Hippocampal formation (tissue), 2 donors: ENCODE measurements at regions not wholly inside any gene's neighbourhood (a gene's known extent, or its start where the extent isn't known, plus 50 kb on each side); places are given as distances from the start of the nearest gene placed in this dataset.
A peak's percentile ranks its signal among the peaks of the same experiment; 100 is the strongest.

Experiments used
- DNase-seq, 2 donors: peaks; one replicate each; lab custom pipeline; 2025; lab: John Stamatoyannopoulos, UW

DNA sequence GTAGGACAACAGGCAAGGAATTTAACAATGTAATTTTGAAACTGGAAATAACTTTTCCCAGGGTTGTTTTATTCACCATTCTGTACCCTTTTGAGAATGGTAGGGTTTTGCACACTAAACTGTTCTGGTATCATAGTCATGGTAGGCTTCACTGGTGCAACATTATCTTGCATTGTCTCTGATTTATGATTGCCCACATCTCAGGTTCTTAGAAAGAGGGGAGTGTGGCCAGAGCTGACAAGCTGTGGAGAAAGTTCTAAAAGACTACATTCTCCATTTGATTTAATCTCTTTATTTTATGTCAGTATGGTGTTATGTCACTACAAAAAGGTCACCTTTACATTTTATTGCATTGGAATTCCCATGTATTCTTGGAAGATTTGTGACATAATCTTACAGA, 447.3 kb downstream of the GRIA2 start:
- no peak for DNase-seq

DNA sequence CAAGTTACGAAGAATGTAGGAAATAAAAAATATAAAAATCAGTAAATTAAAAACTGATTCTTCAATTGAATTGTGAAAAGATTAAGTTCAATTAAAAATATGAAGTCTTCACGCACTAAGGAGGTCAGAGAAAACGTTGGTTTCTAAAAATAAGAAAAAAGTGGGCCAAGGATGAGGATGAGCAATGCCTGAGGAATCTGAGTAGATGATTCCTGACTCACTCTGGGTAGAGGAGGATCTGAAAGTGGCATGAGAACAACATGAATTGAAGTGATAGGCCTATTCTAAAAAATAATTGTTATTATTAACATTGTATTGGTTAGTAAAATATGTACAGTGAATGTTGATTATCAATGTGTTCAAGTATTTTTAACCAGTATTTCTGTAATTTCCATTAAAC, 444.2 kb downstream of the GRIA2 start:
- no peak for DNase-seq

DNA sequence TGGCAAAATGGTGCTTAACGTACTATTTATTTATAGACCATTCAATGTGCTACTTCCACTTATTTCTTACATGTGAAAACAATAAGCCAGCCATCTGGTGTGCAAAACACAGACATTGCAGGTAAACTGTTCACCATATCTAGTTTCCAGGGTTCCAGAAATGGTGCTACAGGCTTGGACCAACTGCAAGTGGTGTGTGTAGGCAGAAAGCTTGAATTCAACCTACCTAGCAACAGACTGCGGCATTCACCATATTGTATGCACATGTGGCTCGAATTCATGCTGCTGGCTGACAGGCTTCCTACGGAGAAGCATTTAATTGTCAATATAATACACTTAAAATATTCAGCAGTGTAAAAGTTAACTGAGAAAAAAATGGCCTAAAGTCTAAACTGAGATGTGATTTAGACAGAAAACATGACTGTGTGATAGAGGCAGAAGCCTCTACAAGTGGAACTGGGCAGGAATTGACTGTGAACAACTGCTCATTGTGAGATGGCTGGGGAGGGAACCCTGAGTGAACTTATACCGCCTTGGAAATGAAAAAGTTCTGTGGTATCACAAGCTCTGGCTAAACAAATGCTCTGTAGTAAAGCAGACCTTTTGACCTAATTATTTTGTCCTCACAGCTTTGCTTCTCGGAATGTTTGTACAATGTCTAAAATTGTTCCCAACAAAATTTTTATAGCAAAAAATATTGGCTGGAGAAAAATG, 434.7 kb downstream of the GRIA2 start:
- DNase-seq: peak; percentile 3 to 73

DNA sequence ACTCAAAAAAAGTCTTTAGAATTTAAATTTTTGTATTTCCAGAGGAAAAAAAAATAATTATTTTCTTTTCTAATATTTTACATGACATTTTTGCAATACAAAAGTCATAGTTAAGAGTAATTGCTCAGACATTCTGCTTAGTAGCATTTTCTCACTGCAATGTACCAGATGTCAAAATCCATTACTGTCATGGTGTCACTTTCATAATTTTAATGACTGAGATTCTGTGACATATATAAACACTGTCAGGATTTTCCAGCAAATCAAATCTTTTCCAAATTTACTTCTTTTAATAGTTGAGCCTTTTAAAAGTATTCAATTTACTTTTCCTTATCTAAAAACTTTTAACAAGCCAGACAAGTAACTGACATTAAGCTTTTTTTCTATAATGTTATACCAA, 422.7 kb downstream of the GRIA2 start:
- DNase-seq: no peak

DNA sequence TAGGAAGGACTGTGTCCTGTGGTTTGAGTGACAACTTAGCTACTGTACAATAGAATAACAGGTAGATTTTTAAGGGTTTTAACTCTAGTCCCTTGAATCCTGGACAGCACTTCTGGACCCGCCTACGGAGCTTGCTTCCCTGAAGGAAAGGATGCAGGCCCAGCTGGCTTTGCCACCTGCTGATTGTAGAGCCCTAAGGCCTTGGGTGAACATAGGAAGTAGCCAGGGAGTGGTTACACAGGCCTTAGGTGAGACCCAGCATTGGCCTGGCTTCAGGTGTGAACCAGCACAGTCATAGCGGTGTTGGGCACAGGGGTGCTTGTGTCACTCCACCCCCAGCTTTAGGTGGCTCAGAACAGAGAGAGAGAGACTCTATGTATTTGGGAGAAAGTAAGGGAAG, 413.5 kb downstream of the GRIA2 start:
- no peak for DNase-seq

DNA sequence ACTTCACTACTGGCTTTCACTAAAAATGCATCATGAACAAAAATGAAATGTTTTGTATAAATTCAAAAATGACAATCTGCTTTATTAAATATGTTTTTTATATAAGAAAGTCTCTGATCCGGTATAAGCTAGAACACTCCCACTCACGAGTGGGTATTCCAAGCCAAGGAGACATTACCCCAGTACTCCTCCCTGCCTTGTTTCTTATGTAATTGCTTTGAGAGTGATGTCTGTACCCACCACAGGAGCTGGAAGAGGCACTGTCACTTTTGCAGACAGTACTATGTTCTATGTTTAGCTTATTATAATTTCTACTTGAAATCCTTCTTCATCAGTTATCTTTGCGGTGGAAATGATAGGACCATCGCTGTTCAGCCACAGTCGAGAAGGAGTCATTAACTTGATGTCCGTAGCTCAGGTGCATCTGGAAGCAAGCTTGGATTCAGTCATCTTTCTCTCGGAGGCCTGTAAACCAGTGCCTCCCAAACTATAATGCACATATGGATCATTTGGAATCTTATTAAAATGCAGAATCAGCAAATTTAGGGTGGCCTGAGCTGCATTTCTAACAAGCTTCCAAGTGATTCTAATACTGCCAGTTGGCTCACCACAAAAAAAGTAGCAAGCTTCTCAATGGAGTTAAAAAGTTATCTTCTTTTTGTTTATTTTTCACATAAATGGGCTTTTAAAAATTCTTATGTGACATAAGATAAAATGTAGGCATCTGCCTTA, 396.4 kb downstream of the GRIA2 start:
- no peak for DNase-seq

DNA sequence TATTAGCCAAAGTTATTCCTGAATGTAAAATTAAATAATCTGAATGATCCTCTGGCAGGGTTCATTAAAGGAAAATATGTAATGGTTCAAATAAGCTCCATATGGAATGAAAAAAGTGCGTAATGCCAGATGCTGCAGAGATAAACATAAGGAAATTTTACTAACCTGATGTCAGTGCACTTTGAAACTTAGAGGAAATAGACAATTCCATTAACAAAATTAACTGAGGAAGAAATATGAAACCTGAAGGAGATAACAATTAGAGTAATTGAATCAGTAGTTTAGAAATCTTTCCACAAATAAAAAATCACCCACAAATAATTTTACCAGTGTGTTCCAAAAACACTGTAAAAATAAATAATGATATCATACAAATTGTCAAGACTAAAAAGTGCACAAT, 387.5 kb downstream of the GRIA2 start:
- no peak for DNase-seq

DNA sequence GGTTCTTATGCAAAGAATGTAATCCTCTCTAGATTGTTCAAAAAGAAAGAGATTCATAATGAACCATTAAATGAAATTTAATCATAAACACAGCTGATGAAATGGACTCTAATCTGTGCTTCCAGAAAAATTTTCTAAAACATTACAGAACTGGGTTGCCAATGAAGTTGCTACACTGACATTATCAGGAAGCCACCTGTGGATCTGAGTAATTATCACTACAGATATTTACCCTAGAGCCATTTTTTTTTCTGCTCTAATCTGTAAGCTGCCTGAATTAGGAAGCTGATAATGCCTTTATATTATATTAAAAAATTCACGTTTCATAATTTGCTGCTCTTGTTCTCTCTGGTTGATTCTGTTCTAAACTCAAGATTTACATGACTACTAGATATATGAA, 380.1 kb downstream of the GRIA2 start:
- no peak for DNase-seq

DNA sequence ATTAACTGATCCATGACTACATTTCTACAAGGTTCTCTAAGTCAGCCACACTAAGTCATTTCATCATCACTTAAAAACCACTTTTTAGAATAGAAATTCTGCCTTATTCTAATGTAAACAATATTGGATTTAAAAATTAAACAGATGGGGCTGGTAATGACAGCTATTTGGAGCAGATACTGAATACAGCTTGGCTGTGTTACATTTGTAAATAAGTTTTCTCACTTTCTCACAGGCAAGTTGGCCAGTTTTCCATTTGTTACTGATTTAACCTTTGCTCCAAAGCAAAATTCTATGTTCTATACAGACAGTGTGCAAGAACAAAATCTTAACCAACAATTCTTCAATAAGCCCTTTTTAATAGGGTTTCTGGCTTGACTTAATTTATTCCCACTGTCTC, 370.7 kb downstream of the GRIA2 start:
- no peak for DNase-seq

DNA sequence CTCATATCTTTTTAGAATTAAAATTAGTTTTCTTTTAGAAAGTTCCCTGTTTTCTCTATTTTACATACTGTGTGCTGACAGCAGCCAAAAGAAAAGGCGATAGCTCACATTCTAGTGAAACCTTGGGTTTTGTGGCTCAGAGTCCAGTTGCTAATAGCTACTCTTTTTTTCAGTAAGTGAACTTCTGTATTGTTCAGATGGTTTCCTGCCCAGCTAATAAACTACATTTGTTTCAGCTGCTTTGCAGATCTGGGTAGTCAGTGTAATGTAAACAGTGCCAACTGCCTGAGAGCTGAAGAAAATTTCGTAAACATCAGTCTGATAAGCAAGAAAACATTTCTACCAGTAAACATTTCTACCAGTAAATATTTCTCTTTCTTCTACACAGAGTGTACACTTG, 370.2 kb downstream of the GRIA2 start:
- DNase-seq: no peak

DNA sequence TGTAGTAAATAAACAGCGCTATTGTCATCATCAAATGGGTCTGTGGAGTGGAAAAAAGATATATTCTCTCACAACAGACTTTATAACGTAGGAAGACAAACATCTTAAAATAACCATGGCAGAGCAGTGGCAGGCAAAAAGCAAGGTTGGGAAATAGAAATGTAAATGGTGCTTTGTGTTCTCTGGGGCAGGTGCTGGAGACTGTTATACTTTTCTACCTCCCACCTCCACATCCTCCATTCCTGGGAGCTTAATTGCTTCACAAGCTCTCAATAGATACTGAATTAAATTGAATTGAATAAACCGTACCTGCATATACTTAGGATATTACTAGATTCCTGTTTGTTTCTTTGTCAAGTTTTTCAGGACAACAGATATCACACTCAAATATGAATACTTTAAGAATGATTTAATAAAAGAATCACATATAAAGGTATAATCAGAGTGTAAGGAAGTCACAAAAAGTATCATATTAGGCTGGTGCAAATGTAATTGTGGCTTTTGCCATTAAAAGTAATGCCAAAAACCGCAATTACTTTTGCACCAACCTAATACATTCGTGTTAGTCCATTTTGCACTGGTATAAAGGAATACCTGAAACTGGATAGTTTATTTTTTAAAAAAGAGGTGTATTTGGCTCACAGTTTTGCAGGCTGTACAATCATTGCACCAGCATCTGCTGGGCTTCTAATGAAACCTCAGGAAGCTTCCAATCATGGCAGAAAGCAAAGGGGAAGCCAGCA, 367.3 kb downstream of the GRIA2 start:
- peak in 1 of 2 donors; percentile 16 for DNase-seq

DNA sequence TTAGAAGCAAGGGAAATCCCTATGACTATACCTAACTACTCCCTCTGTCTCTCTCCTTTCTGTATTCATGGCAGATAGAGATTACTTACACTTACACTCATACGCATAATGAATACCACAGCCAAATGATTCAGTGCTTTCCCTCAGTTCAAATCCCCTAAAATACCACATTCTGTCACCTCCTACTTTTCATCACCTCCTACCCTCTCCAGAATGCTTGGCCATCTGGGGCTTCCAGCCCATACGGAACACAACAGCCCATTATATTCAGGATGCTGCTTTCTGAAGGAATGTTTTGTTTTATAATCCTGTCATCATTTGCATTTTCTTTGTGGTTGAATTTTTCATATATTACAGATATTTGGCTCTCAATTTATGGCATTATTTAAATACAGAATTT, 361.6 kb downstream of the GRIA2 start:
- DNase-seq: peak in 1 of 2 donors; percentile 27

DNA sequence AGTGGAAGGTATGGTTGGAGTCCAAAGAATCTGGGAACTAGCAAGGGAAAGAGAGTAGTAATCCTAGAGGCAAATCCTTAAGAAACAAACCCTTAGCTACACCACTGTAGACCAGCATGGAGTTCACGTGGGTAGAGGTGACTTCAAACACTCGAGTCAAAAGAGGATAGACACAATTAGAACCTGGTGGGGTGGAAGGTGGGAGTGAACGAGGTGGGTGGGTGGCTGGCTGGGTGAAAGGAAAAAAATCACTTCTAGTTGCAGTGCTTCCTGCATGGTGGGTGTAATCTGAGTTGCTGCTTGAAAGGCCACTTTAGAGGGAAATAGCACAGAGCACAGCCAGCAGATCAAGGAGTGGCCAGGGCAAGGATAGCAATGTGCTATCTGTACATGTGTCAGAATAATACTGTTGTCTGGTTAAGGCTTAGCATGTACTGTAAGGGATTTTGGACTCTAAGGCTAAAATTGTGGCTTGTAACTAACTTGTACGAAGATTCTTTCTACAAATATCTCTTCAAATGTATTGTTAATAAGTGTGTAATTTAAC, 356.2 kb downstream of the GRIA2 start:
- no peak for DNase-seq

DNA sequence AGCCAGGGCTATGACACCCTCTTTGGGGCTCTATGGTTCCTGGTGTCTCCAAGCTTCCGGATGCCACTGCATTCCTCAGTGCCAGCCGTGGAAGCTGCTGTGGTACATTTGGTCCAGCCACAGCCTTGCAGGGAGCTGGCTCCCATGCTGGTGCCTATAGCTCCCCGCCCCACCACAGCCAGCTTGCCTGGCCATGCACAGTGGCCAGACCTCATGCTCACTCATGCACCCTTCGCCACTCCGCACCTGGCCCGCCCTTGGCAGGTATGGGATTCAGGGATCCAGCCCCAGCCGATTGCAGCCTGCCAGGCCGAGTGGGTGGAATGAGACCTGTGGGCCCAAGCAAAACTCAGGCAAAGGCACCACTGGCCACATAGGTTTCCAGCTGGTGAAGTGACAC, 354.8 kb downstream of the GRIA2 start:
- no peak for DNase-seq

DNA sequence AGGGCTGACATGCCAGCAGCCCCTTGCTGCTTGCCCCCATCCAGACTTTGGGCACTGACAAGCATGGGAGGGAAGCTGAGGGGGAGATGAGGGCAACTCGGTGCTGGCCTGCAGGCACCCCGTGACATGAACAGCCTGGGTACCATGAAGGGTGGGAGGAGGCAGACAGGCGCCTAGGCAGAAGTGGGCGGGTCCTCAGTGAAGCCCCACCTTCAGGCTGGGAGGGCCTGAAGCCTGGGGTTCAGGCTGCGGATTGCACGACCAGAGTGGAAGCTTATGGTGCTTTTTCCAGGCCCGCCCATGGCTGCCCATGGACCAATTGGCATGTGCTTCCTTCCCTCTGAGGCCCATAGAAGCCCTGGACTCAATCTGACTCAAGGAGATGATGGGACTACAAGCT, 354.1 kb downstream of the GRIA2 start:
- DNase-seq: no peak

DNA sequence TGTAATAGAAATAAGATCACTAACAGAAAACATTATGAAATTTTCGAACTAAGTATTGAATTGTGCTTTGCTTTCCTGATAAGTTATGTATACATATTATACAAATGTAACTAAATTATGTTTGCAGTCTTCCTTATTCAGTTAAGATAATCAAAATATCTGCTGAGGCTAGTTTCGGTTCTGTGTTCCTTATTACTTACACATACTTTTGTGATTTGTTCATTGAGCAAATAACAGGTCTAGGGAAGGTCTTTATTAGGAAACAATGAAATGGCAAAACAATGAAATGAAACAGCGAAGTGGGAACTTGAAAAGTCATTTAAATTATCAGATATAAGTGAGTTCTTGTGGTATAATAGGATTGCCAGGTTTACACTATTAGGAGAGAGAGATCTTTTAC, 352.4 kb downstream of the GRIA2 start:
- no peak for DNase-seq

DNA sequence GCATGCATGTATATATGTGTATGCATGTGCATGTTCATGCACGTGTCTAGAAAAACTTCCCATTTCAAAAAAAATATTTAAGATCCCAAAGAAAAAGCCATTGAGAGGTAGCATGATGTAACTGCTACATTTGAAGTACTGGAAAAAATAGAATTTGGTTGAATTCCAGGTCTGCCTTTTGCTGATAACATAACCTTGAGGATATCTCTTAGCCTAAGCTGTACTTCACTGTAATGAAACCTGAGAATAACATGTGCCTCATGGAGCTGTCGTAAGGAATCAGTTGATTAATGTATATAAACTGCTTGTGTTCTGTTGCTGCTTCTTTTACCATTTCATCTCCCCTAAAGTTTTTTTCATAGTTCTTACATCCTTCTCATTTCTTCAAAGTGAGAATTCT, 351.8 kb downstream of the GRIA2 start:
- no peak for DNase-seq

DNA sequence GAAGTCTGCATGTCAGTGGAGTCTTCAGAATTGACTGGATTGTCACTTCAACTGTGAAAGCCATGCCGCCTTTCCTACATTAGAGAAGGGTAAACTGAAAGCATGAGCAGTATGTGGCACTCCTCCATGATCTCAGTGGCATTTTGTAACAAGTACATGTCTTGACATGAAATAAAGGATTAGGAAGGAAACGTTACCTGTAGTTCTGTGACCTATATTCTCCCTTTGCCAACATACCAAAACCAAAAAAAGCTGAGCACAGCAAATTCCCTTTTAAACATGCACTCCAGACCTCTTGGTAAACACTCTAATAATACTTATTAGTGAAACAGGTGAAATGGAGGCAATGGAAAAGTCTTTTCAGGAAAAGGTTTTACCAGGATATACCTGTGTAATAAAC, 344.2 kb downstream of the GRIA2 start:
- no peak for DNase-seq

DNA sequence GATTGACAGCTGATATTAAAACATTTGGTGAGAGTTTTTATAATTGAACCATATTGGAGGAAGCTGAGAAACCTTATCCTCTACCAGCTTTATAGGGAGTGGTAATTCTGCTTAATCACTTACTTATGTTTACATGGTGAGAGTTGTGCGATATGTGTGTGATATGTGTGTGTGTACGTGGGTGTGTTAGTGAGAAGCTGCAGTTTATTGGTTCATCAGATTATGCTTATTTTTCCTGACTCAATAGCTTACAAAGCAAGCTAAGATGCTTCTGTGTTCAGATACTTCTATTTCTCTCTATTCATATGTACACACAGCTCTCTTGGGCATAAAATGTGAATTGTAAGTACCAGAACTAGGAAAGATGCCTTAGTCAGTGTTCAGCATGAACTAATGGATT, 343.7 kb downstream of the GRIA2 start:
- no peak for DNase-seq

DNA sequence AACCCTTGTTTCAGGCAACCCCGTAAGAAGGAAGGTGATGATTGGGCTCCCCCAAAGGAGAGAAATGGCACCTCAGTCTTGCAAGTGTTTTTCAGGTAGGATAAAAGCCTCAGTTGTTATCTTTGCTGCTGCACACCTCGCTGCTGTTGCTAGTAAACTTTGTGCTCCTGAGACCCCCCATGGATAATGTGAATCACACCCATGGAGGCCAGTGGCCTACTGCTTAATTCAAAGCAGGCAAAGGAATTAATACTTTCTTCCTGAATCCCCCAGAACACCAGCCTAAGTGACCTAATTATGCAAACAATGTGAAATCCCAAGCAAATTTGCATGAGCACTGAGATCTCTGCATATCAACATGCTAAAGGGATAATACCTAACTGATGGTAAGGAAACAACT, 337.5 kb downstream of the GRIA2 start:
- DNase-seq: no peak

DNA sequence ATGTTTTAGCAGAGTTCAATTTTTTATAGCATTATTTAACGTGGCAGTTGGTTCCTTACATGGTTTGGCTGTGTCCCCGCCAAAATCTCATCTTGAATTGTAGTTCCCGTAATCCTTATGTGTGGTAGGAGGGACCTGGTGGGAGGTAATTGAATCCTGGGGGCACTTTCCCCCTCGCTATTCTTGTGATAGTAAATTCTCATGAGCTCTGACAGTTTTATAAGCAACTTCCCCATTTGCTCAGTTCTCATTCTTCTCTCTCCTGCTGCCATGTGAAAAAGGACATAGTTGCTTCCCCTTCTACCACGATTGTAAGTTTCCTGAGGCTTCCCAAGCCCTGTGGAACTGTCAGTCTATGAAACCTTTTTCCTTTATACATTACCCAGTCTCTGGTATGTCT, 329.5 kb downstream of the GRIA2 start:
- DNase-seq: no peak

DNA sequence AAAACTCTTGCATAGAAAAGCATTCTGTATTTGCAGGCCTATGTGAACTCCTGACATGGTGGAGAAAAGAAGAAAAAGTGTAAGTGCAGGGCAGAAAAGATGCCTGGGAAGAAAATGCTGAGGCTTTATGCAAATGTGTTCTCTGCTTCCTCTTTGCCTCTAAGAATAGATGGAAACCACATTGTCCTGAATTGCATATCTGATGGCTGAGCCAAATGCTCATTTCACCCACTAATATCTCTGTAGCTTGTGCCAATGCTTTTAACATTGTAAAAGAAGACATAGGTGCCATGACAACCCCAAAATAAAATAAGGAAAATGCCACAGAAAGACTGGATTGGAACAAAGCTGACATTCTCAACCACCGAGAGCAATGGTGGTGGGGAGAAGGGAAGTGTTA, 307.4 kb downstream of the GRIA2 start:
- DNase-seq: no peak

DNA sequence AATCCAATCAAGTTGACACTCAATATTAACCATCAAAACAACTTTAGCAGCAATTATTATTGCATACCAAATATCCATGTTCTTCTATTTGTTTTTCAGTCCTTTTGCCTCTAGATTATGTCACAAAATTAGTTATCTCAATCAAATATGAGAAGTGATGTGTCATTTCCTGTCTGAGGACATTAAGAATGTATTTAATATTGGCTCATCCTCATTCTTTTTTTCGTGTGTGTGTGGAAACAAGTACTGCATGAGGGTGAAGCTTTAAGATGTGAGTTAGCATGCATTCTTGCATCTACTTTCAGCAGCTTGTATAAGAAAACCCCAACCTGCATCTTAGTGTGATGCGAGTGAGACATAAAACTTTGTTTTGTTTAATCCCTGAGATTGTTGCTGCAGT, 301.4 kb downstream of the GRIA2 start:
- no peak for DNase-seq
